Prostate gland (tissue), 2 donors: ENCODE measurements at regions not wholly inside any gene's neighbourhood (a gene's known extent, or its start where the extent isn't known, plus 50 kb on each side); places are given as distances from the start of the nearest gene placed in this dataset.

Experiments used
- DNase-seq: peaks from one replicate; pipeline ENCODE4 v3.0.0-alpha.2; 2019; ENCODE audit warnings: low spot score
- H3K27ac ChIP-seq, 2 donors: fragments of 200-600 bp; sonication (generic); 2 replicates each; pipeline ENCODE4 v1.5.1; 2017 to 2019
- H3K27me3 ChIP-seq: fragments of 200-600 bp; sonication (generic); replicated peaks from 2 replicates; pipeline ENCODE4 v1.5.1; 2019; ENCODE audit not compliant: insufficient read depth
- H3K36me3 ChIP-seq, 2 donors: fragments of 200-600 bp; sonication (generic); 1 replicate in 1 of 2; 2 replicates in 1 of 2; pipeline versions ENCODE4 v1.5.1 to v1.8.1; 2017 to 2019
- H3K4me1 ChIP-seq: fragments of 200-600 bp; sonication (generic); replicated peaks from 2 replicates; pipeline ENCODE4 v1.5.1; 2019
- H3K4me3 ChIP-seq, 2 donors: fragments of 200-600 bp; sonication (generic); 2 replicates each; pipeline ENCODE4 v1.5.1; 2017 to 2019
- H3K9me3 ChIP-seq: fragments of 200-600 bp; sonication (generic); 2 replicates; pipeline ENCODE4 v1.5.1; 2017
- POLR2A ChIP-seq: fragments of 450-650 bp; IDR thresholded peaks from one replicate; pipeline ENCODE4 v1.6.1; 2016; ENCODE audit warnings: antibody characterized with exemption, mild to moderate bottlenecking
- POLR2AphosphoS5 ChIP-seq: sonication (generic); formaldehyde crosslinking; IDR thresholded peaks from one replicate; pipeline ENCODE4 v1.6.1; 2017; ENCODE audit warnings: antibody characterized with exemption
- WGBS: methylation state at CpG from one replicate; pipeline ENCODE4 v1.1.5; 2018; 5-methylcytosine and 5-hydroxymethylcytosine counted together
- intact Hi-C: fragments of 100-400 bp; cut with DNase I; formaldehyde crosslinking; loops from one replicate; pipeline ENCODE4 v1.14.2; 2022
- TF ChIP-seq, protein P1 (sequence below), 4 experiments: fragments of 200-600 bp in 2 of 4; fragments of 450-650 bp in 2 of 4; sonication (generic) in 2 of 4; IDR thresholded peaks; 1 replicate in 3 of 4; 2 replicates in 1 of 4; pipeline ENCODE4 v1.5.1; 2016 to 2019; ENCODE audit warnings: antibody characterized with exemption in 4 of 4, mild to moderate bottlenecking in 2 of 4, moderate library complexity in 2 of 4

DNA sequence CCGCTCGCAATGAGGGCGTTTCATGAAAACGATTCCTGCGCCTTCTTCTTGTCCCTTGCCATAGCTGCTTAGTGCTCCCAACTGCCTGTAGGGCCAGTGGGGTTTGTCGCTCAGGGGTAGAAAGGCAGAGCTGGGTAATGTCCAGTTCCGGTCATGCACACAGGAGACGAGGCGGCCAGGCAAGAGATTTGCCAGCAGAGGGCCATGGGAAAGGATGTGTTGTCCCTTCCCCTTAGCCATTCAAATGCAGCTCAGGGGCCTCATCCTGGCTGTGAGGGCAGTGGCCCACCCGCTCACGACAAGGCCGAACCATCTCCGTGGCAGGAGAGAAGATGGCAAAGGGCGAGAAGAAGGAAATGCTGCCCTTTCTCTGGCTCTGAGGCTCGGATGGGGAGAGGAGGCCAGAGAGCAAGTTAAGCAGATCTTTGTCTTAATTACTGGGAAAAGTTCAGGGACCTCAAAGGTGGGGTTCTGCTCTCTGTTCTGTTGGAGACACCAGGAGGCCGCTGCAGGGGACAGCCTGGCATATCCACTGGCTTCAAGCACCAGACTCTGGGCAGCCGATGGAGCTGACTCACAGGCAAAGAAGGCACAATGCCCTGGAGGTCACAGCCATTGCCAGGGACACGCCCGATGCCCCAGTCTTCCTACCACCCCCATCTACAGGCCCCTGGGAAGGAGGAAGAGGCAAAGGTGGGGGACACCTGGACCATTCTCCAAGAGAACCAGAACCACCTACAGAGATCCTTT lies 534.8 kb upstream of the MGMT start:
- TF ChIP-seq POLR2A (no peak), POLR2AphosphoS5 (no peak)
- TF ChIP-seq, protein P1, sequence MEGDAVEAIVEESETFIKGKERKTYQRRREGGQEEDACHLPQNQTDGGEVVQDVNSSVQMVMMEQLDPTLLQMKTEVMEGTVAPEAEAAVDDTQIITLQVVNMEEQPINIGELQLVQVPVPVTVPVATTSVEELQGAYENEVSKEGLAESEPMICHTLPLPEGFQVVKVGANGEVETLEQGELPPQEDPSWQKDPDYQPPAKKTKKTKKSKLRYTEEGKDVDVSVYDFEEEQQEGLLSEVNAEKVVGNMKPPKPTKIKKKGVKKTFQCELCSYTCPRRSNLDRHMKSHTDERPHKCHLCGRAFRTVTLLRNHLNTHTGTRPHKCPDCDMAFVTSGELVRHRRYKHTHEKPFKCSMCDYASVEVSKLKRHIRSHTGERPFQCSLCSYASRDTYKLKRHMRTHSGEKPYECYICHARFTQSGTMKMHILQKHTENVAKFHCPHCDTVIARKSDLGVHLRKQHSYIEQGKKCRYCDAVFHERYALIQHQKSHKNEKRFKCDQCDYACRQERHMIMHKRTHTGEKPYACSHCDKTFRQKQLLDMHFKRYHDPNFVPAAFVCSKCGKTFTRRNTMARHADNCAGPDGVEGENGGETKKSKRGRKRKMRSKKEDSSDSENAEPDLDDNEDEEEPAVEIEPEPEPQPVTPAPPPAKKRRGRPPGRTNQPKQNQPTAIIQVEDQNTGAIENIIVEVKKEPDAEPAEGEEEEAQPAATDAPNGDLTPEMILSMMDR (IDR thresholded peaks at IDR 0.05) = no peak

GRCh38 chr10:128934492-128934891 lies 532.5 kb upstream of the MGMT start:
- no peaks in the 10 kb centered on the region for H3K36me3 ChIP-seq
- TF ChIP-seq, protein P1 (IDR thresholded peaks at IDR 0.05) = no peak
- TF ChIP-seq POLR2A (no peak), POLR2AphosphoS5 (no peak)
- H3K27ac ChIP-seq = no peak overlapping the region
- H3K27me3 ChIP-seq = no peaks in the 10 kb centered on the region
- DNase-seq = no peak
- WGBS = 94% methylated on average over 6 of the region's 6 CpGs
- intact Hi-C loops = no loop called here
- H3K9me3 ChIP-seq = no peaks in the 10 kb centered on the region
- H3K4me3 ChIP-seq = no peak overlapping the region
- H3K4me1 ChIP-seq = no peaks in the 10 kb centered on the region

More for the DNA sequence above, 534.8 kb upstream of the MGMT start:
- Histone ChIP-seq H3K27me3 (no peaks in the 10 kb centered on the region), H3K9me3 (no peaks in the 10 kb centered on the region), H3K4me1 (no peaks in the 10 kb centered on the region), H3K27ac (no peak overlapping the region), H3K36me3 (no peaks in the 10 kb centered on the region), H3K4me3 (no peak overlapping the region)
- DNase-seq = no peak
- intact Hi-C loops = no loop called here
- WGBS = 93% methylated on average over 19 of the region's 19 CpGs

DNA sequence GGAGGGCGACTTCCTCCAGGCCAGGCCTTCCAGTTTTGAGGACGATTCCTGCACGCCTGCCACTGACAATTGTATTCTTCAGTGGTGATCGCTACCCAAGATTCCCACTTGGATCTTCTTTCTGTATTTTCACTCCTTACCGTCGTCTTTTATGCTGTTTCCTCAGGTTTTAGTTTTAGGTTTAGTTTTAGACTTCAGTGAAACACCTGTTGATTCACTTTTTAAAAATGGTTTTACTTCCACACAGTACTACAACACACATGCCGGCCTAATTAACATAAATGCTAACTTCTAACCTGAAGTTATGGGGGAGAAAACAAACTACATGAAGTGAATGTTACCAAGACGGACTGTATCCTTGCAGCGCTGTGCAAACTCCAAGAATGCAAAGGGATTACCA lies 530.6 kb upstream of the MGMT start:
- 95% methylated on average over 9 of the region's 9 CpGs for WGBS
- Histone ChIP-seq H3K9me3 (no peaks in the 10 kb centered on the region), H3K4me3 (no peak overlapping the region), H3K27ac (no peak overlapping the region), H3K4me1 (no peaks in the 10 kb centered on the region), H3K27me3 (no peaks in the 10 kb centered on the region), H3K36me3 (no peaks in the 10 kb centered on the region)
- TF ChIP-seq POLR2AphosphoS5 (no peak), POLR2A (no peak)
- TF ChIP-seq, protein P1 (IDR thresholded peaks at IDR 0.05) = no peak
- no peak for DNase-seq
- intact Hi-C loops = no loop called here

GRCh38 chr10:128938558-128938957 lies 528.5 kb upstream of the MGMT start:
- TF ChIP-seq, protein P1 (IDR thresholded peaks at IDR 0.05) = no peak
- TF ChIP-seq POLR2AphosphoS5 = no peak
- TF ChIP-seq POLR2A = no peak
- Histone ChIP-seq H3K27ac (no peak overlapping the region), H3K36me3 (no peaks in the 10 kb centered on the region), H3K4me3 (no peak overlapping the region), H3K9me3 (no peaks in the 10 kb centered on the region), H3K27me3 (no peaks in the 10 kb centered on the region), H3K4me1 (no peaks in the 10 kb centered on the region)
- intact Hi-C loops = no loop called here
- WGBS = 59% methylated on average over 3 of the region's 3 CpGs
- no peak for DNase-seq

GRCh38 chr10:128940081-128940480 lies 527.0 kb upstream of the MGMT start:
- Histone ChIP-seq H3K36me3 (no peaks in the 10 kb centered on the region), H3K27me3 (no peaks in the 10 kb centered on the region), H3K4me3 (no peak overlapping the region), H3K9me3 (no peaks in the 10 kb centered on the region), H3K27ac (no peak overlapping the region), H3K4me1 (no peaks in the 10 kb centered on the region)
- no peak for DNase-seq
- WGBS = 68% methylated on average over 5 of the region's 5 CpGs
- intact Hi-C loops = no loop called here
- no peak for TF ChIP-seq POLR2AphosphoS5
- TF ChIP-seq, protein P1 (IDR thresholded peaks at IDR 0.05) = no peak
- no peak for TF ChIP-seq POLR2A
